ENCODE measurements at regions not wholly inside any gene's neighbourhood (a gene's known extent, or its start where the extent isn't known, plus 50 kb on each side); places are given as distances from the start of the nearest gene placed in this dataset.

- Mint-ChIP-seq H3K27ac (no peak overlapping the region), H3K27me3 (no peaks in the 10 kb centered on the region)
Observed at GRCh38 chr4:156672492-156673305, 298.9 kb downstream of the PDGFC start.

GRCh38 chr4:156665780-156666366 is 305.7 kb downstream of the PDGFC start:
- no peak for DNase-seq
- H3K9me3 Mint-ChIP-seq: peaks cover 0 to 2% (median 0%) of the 10 kb centered on the region in 7 donors
- no peak for ATAC-seq (ENCODE audit: low read depth in 2 of 2)
- H3K27me3 Mint-ChIP-seq: no peaks in the 10 kb centered on the region
- H3K36me3 Mint-ChIP-seq: no peaks in the 10 kb centered on the region
- H3K4me3 Mint-ChIP-seq: no peak overlapping the region
- H3K4me1 Mint-ChIP-seq: no peaks in the 10 kb centered on the region
- no peak overlapping the region for H3K27ac Mint-ChIP-seq

More at GRCh38 chr4:156672492-156673305, 298.9 kb downstream of the PDGFC start:
- H3K36me3 Mint-ChIP-seq: no peaks in the 10 kb centered on the region
- no peak overlapping the region for H3K4me3 Mint-ChIP-seq
- DNase-seq (no peak), ATAC-seq (ENCODE audit: low read depth in 2 of 2) (no peak)
- no peaks in the 10 kb centered on the region for H3K4me1 Mint-ChIP-seq
- peaks cover 0 to 2% (median 0%) of the 10 kb centered on the region in 7 donors for H3K9me3 Mint-ChIP-seq

- DNase-seq (no peak), ATAC-seq (ENCODE audit: low read depth in 2 of 2) (no peak)
- no peaks in the 10 kb centered on the region for H3K27me3 Mint-ChIP-seq
- H3K9me3 Mint-ChIP-seq: peaks cover 0 to 2% (median 0%) of the 10 kb centered on the region in 7 donors
- H3K4me1 Mint-ChIP-seq: no peaks in the 10 kb centered on the region
- no peak overlapping the region for H3K27ac Mint-ChIP-seq
- no peak overlapping the region for H3K4me3 Mint-ChIP-seq
- no peaks in the 10 kb centered on the region for H3K36me3 Mint-ChIP-seq
Observed at GRCh38 chr4:156663663-156664062, 307.9 kb downstream of the PDGFC start.

GRCh38 chr4:156662921-156663320 is 308.7 kb downstream of the PDGFC start:
- ATAC-seq (ENCODE audit: low read depth in 2 of 2) (no peak), DNase-seq (no peak)
- Mint-ChIP-seq H3K4me1 (no peaks in the 10 kb centered on the region), H3K4me3 (no peak overlapping the region), H3K9me3 (peaks cover 0 to 2% (median 0%) of the 10 kb centered on the region in 7 donors), H3K36me3 (no peaks in the 10 kb centered on the region), H3K27ac (no peak overlapping the region), H3K27me3 (no peaks in the 10 kb centered on the region)

- peaks cover 0 to 2% (median 0%) of the 10 kb centered on the region in 7 donors for H3K9me3 Mint-ChIP-seq
- H3K36me3 Mint-ChIP-seq: no peaks in the 10 kb centered on the region
- no peak overlapping the region for H3K27ac Mint-ChIP-seq
- H3K27me3 Mint-ChIP-seq: no peaks in the 10 kb centered on the region
- no peak for DNase-seq
- no peak overlapping the region for H3K4me3 Mint-ChIP-seq
- H3K4me1 Mint-ChIP-seq: no peaks in the 10 kb centered on the region
- ATAC-seq (ENCODE audit: low read depth in 2 of 2): no peak
Observed at GRCh38 chr4:156661555-156661954, 310.0 kb downstream of the PDGFC start.

- H3K27ac Mint-ChIP-seq: no peak overlapping the region
- no peaks in the 10 kb centered on the region for H3K4me1 Mint-ChIP-seq
- no peaks in the 10 kb centered on the region for H3K36me3 Mint-ChIP-seq
- ATAC-seq (ENCODE audit: low read depth in 2 of 2): no peak
- H3K27me3 Mint-ChIP-seq: no peaks in the 10 kb centered on the region
- H3K9me3 Mint-ChIP-seq: peaks cover 0 to 2% (median 0%) of the 10 kb centered on the region in 7 donors
- no peak overlapping the region for H3K4me3 Mint-ChIP-seq
- no peak for DNase-seq
Observed at GRCh38 chr4:156660465-156660864, 311.1 kb downstream of the PDGFC start.

- Mint-ChIP-seq H3K4me1 (no peaks in the 10 kb centered on the region), H3K27ac (no peak overlapping the region), H3K36me3 (no peaks in the 10 kb centered on the region), H3K9me3 (peaks cover 0 to 2% (median 0%) of the 10 kb centered on the region in 7 donors), H3K27me3 (no peaks in the 10 kb centered on the region), H3K4me3 (no peak overlapping the region)
- no peak for DNase-seq
- no peak for ATAC-seq (ENCODE audit: low read depth in 2 of 2)
Observed at GRCh38 chr4:156659983-156660382, 311.6 kb downstream of the PDGFC start.

GRCh38 chr4:156659570-156659969 is 312.0 kb downstream of the PDGFC start:
- no peak for ATAC-seq (ENCODE audit: low read depth in 2 of 2)
- no peaks in the 10 kb centered on the region for H3K27me3 Mint-ChIP-seq
- peaks cover 0 to 2% (median 0%) of the 10 kb centered on the region in 7 donors for H3K9me3 Mint-ChIP-seq
- DNase-seq: no peak
- H3K4me1 Mint-ChIP-seq: no peaks in the 10 kb centered on the region
- no peak overlapping the region for H3K27ac Mint-ChIP-seq
- H3K4me3 Mint-ChIP-seq: no peak overlapping the region
- H3K36me3 Mint-ChIP-seq: no peaks in the 10 kb centered on the region

GRCh38 chr4:156656896-156657295 is 314.7 kb downstream of the PDGFC start:
- H3K4me3 Mint-ChIP-seq: no peak overlapping the region
- no peak overlapping the region for H3K27ac Mint-ChIP-seq
- no peak for ATAC-seq (ENCODE audit: low read depth in 2 of 2)
- H3K9me3 Mint-ChIP-seq: peaks cover 0 to 12% (median 2%) of the 10 kb centered on the region in 7 donors
- no peaks in the 10 kb centered on the region for H3K4me1 Mint-ChIP-seq
- no peak for DNase-seq
- H3K36me3 Mint-ChIP-seq: no peaks in the 10 kb centered on the region
- H3K27me3 Mint-ChIP-seq: no peaks in the 10 kb centered on the region

GRCh38 chr4:156654410-156654809 is 317.2 kb downstream of the PDGFC start:
- Mint-ChIP-seq H3K27ac (no peak overlapping the region), H3K4me1 (no peaks in the 10 kb centered on the region), H3K9me3 (peaks cover 1 to 18% (median 10%) of the 10 kb centered on the region in 7 donors), H3K4me3 (no peak overlapping the region), H3K36me3 (no peaks in the 10 kb centered on the region), H3K27me3 (no peaks in the 10 kb centered on the region)
- ATAC-seq (ENCODE audit: low read depth in 2 of 2) (no peak), DNase-seq (no peak)

- no peak overlapping the region for H3K4me3 Mint-ChIP-seq
- DNase-seq: no peak
- peaks cover 0 to 8% (median 1%) of the 10 kb centered on the region in 7 donors for H3K9me3 Mint-ChIP-seq
- no peak for ATAC-seq (ENCODE audit: low read depth in 2 of 2)
- no peak overlapping the region for H3K27ac Mint-ChIP-seq
- H3K4me1 Mint-ChIP-seq: no peaks in the 10 kb centered on the region
- no peaks in the 10 kb centered on the region for H3K36me3 Mint-ChIP-seq
- H3K27me3 Mint-ChIP-seq: no peaks in the 10 kb centered on the region
Observed at GRCh38 chr4:156643826-156644225, 327.8 kb downstream of the PDGFC start.

GRCh38 chr4:156642161-156642560 is 329.4 kb downstream of the PDGFC start:
- Mint-ChIP-seq H3K4me3 (no peak overlapping the region), H3K27ac (no peak overlapping the region), H3K36me3 (no peaks in the 10 kb centered on the region), H3K27me3 (no peaks in the 10 kb centered on the region), H3K9me3 (peaks cover 0 to 4% (median 1%) of the 10 kb centered on the region in 7 donors), H3K4me1 (no peaks in the 10 kb centered on the region)
- ATAC-seq (ENCODE audit: low read depth in 2 of 2) (no peak), DNase-seq (no peak)

GRCh38 chr4:156638925-156639605 is 332.5 kb downstream of the PDGFC start:
- Mint-ChIP-seq H3K27me3 (no peaks in the 10 kb centered on the region), H3K36me3 (no peaks in the 10 kb centered on the region), H3K9me3 (peaks cover 0 to 8% (median 0%) of the 10 kb centered on the region in 7 donors), H3K27ac (no peak overlapping the region), H3K4me3 (no peak overlapping the region), H3K4me1 (no peaks in the 10 kb centered on the region)
- ATAC-seq (ENCODE audit: low read depth in 2 of 2) (no peak), DNase-seq (no peak)

- H3K4me3 Mint-ChIP-seq: no peak overlapping the region
- no peaks in the 10 kb centered on the region for H3K4me1 Mint-ChIP-seq
- H3K36me3 Mint-ChIP-seq: no peaks in the 10 kb centered on the region
- no peaks in the 10 kb centered on the region for H3K27me3 Mint-ChIP-seq
- DNase-seq (no peak), ATAC-seq (ENCODE audit: low read depth in 2 of 2) (no peak)
- H3K27ac Mint-ChIP-seq: no peak overlapping the region
- H3K9me3 Mint-ChIP-seq: peaks cover 0 to 8% (median 0%) of the 10 kb centered on the region in 7 donors
Observed at GRCh38 chr4:156638334-156638733, 333.3 kb downstream of the PDGFC start.

Measured in naive B cell (primary cell).